ENCODE measurements at regions not wholly inside any gene's neighbourhood (a gene's known extent, or its start where the extent isn't known, plus 50 kb on each side); places are given as distances from the start of the nearest gene placed in this dataset.
"Not testable (repeated sequence)": the region's sequence is repeated elsewhere in the genome, so short reads cannot be mapped to it uniquely, and the experiment has no call there.

GRCh38 chr6:144365271-144365670 is 80.1 kb downstream of the UTRN start:
- H3K4me1 ChIP-seq (ENCODE audit: insufficient read depth, low read length): peaks cover 4% of the 10 kb centered on the region
- peaks cover 2% of the 10 kb centered on the region for H3K9me3 ChIP-seq (ENCODE audit: low read length)

GRCh38 chr6:144369696-144370095 is 84.6 kb downstream of the UTRN start:
- H3K9me3 ChIP-seq (ENCODE audit: low read length); H3K36me3 ChIP-seq (ENCODE audit: insufficient read depth, low read length); H3K27me3 ChIP-seq (ENCODE audit: insufficient read depth, low read length); H2AFZ ChIP-seq (ENCODE audit: low read depth, low read length); H3K4me3 ChIP-seq (ENCODE audit: low read length); H3K4me1 ChIP-seq (ENCODE audit: insufficient read depth, low read length): not testable (repeated sequence)

More at GRCh38 chr6:144365271-144365670, 80.1 kb downstream of the UTRN start:
- no peaks in the 10 kb centered on the region for H3K27me3 ChIP-seq (ENCODE audit: insufficient read depth, low read length)
- H2AFZ ChIP-seq (ENCODE audit: low read depth, low read length): no peak overlapping the region
- no peak overlapping the region for H3K4me3 ChIP-seq (ENCODE audit: low read length)
- H3K36me3 ChIP-seq (ENCODE audit: insufficient read depth, low read length): no peaks in the 10 kb centered on the region

GRCh38 chr6:144372116-144372515 is 87.0 kb downstream of the UTRN start:
- Histone ChIP-seq H3K9me3 (ENCODE audit: low read length) (peaks cover 7% of the 10 kb centered on the region), H3K27me3 (ENCODE audit: insufficient read depth, low read length) (no peaks in the 10 kb centered on the region)

GRCh38 chr6:144372611-144373594 is 87.8 kb downstream of the UTRN start:
- Histone ChIP-seq H3K36me3 (ENCODE audit: insufficient read depth, low read length) (no peaks in the 10 kb centered on the region), H3K4me1 (ENCODE audit: insufficient read depth, low read length) (no peaks in the 10 kb centered on the region), H3K27me3 (ENCODE audit: insufficient read depth, low read length) (no peaks in the 10 kb centered on the region), H3K4me3 (ENCODE audit: low read length) (no peak overlapping the region), H2AFZ (ENCODE audit: low read depth, low read length) (no peak overlapping the region), H3K9me3 (ENCODE audit: low read length) (peaks cover 7% of the 10 kb centered on the region)

More at GRCh38 chr6:144372116-144372515, 87.0 kb downstream of the UTRN start:
- Histone ChIP-seq H2AFZ (ENCODE audit: low read depth, low read length) (no peak overlapping the region), H3K4me1 (ENCODE audit: insufficient read depth, low read length) (no peaks in the 10 kb centered on the region), H3K4me3 (ENCODE audit: low read length) (no peak overlapping the region), H3K36me3 (ENCODE audit: insufficient read depth, low read length) (no peaks in the 10 kb centered on the region)

GRCh38 chr6:144374525-144374924 is 89.4 kb downstream of the UTRN start:
- H3K36me3 ChIP-seq (ENCODE audit: insufficient read depth, low read length); H2AFZ ChIP-seq (ENCODE audit: low read depth, low read length); H3K4me1 ChIP-seq (ENCODE audit: insufficient read depth, low read length); H3K27me3 ChIP-seq (ENCODE audit: insufficient read depth, low read length); H3K4me3 ChIP-seq (ENCODE audit: low read length); H3K9me3 ChIP-seq (ENCODE audit: low read length): not testable (repeated sequence)

GRCh38 chr6:144377586-144378210 is 92.6 kb downstream of the UTRN start:
- H3K4me1 ChIP-seq (ENCODE audit: insufficient read depth, low read length): no peaks in the 10 kb centered on the region
- no peak overlapping the region for H3K4me3 ChIP-seq (ENCODE audit: low read length)
- no peaks in the 10 kb centered on the region for H3K36me3 ChIP-seq (ENCODE audit: insufficient read depth, low read length)
- no peaks in the 10 kb centered on the region for H3K9me3 ChIP-seq (ENCODE audit: low read length)
- H2AFZ ChIP-seq (ENCODE audit: low read depth, low read length): no peak overlapping the region
- no peaks in the 10 kb centered on the region for H3K27me3 ChIP-seq (ENCODE audit: insufficient read depth, low read length)

- Histone ChIP-seq H3K4me3 (ENCODE audit: low read length) (no peak overlapping the region), H3K27me3 (ENCODE audit: insufficient read depth, low read length) (no peaks in the 10 kb centered on the region), H2AFZ (ENCODE audit: low read depth, low read length) (no peak overlapping the region), H3K9me3 (ENCODE audit: low read length) (no peaks in the 10 kb centered on the region), H3K4me1 (ENCODE audit: insufficient read depth, low read length) (no peaks in the 10 kb centered on the region), H3K36me3 (ENCODE audit: insufficient read depth, low read length) (no peaks in the 10 kb centered on the region)
Observed at GRCh38 chr6:144378437-144378836, 93.3 kb downstream of the UTRN start.

GRCh38 chr6:144379356-144379755 is 94.2 kb downstream of the UTRN start:
- H3K4me3 ChIP-seq (ENCODE audit: low read length): no peak overlapping the region
- no peaks in the 10 kb centered on the region for H3K9me3 ChIP-seq (ENCODE audit: low read length)
- H2AFZ ChIP-seq (ENCODE audit: low read depth, low read length): no peak overlapping the region
- H3K4me1 ChIP-seq (ENCODE audit: insufficient read depth, low read length): no peaks in the 10 kb centered on the region
- H3K36me3 ChIP-seq (ENCODE audit: insufficient read depth, low read length): no peaks in the 10 kb centered on the region
- no peaks in the 10 kb centered on the region for H3K27me3 ChIP-seq (ENCODE audit: insufficient read depth, low read length)

- not testable (repeated sequence) for H3K36me3 ChIP-seq (ENCODE audit: insufficient read depth, low read length); H2AFZ ChIP-seq (ENCODE audit: low read depth, low read length); H3K4me1 ChIP-seq (ENCODE audit: insufficient read depth, low read length); H3K9me3 ChIP-seq (ENCODE audit: low read length); H3K27me3 ChIP-seq (ENCODE audit: insufficient read depth, low read length); H3K4me3 ChIP-seq (ENCODE audit: low read length)
Observed at GRCh38 chr6:144381499-144381898, 96.4 kb downstream of the UTRN start.

GRCh38 chr6:144383336-144383735 is 98.2 kb downstream of the UTRN start:
- no peaks in the 10 kb centered on the region for H3K4me1 ChIP-seq (ENCODE audit: insufficient read depth, low read length)
- H3K4me3 ChIP-seq (ENCODE audit: low read length): no peak overlapping the region
- no peaks in the 10 kb centered on the region for H3K27me3 ChIP-seq (ENCODE audit: insufficient read depth, low read length)
- H2AFZ ChIP-seq (ENCODE audit: low read depth, low read length): no peak overlapping the region
- H3K36me3 ChIP-seq (ENCODE audit: insufficient read depth, low read length): no peaks in the 10 kb centered on the region
- no peaks in the 10 kb centered on the region for H3K9me3 ChIP-seq (ENCODE audit: low read length)

GRCh38 chr6:144384427-144384826 is 99.3 kb downstream of the UTRN start:
- H3K9me3 ChIP-seq (ENCODE audit: low read length): no peaks in the 10 kb centered on the region
- no peaks in the 10 kb centered on the region for H3K36me3 ChIP-seq (ENCODE audit: insufficient read depth, low read length)
- H3K4me1 ChIP-seq (ENCODE audit: insufficient read depth, low read length): no peaks in the 10 kb centered on the region
- H3K4me3 ChIP-seq (ENCODE audit: low read length): no peak overlapping the region
- H2AFZ ChIP-seq (ENCODE audit: low read depth, low read length): no peak overlapping the region
- H3K27me3 ChIP-seq (ENCODE audit: insufficient read depth, low read length): no peaks in the 10 kb centered on the region

- H3K9me3 ChIP-seq (ENCODE audit: low read length); H3K4me3 ChIP-seq (ENCODE audit: low read length); H3K4me1 ChIP-seq (ENCODE audit: insufficient read depth, low read length); H2AFZ ChIP-seq (ENCODE audit: low read depth, low read length); H3K36me3 ChIP-seq (ENCODE audit: insufficient read depth, low read length); H3K27me3 ChIP-seq (ENCODE audit: insufficient read depth, low read length): not testable (repeated sequence)
Observed at GRCh38 chr6:144389474-144389873, 104.3 kb downstream of the UTRN start.

- H2AFZ ChIP-seq (ENCODE audit: low read depth, low read length): no peak overlapping the region
Observed at GRCh38 chr6:144390202-144390601, 105.1 kb downstream of the UTRN start.

More at GRCh38 chr6:144390202-144390601, 105.1 kb downstream of the UTRN start:
- no peaks in the 10 kb centered on the region for H3K9me3 ChIP-seq (ENCODE audit: low read length)
- no peaks in the 10 kb centered on the region for H3K4me1 ChIP-seq (ENCODE audit: insufficient read depth, low read length)
- no peaks in the 10 kb centered on the region for H3K27me3 ChIP-seq (ENCODE audit: insufficient read depth, low read length)
- H3K36me3 ChIP-seq (ENCODE audit: insufficient read depth, low read length): no peaks in the 10 kb centered on the region
- H3K4me3 ChIP-seq (ENCODE audit: low read length): no peak overlapping the region

All from neuron (in vitro differentiated cells).